Neural crest cell (in vitro differentiated cells): ENCODE measurements at regions not wholly inside any gene's neighbourhood (a gene's known extent, or its start where the extent isn't known, plus 50 kb on each side); places are given as distances from the start of the nearest gene placed in this dataset.
A peak's percentile ranks its signal among the peaks of the same experiment; 100 is the strongest.
"Not testable (repeated sequence)": the region's sequence is repeated elsewhere in the genome, so short reads cannot be mapped to it uniquely, and the experiment has no call there.

ENCODE experiments used
- DNase-seq: peaks from one replicate; pipeline ENCODE4 v3.0.0; 2021; ENCODE audit warnings: low read depth, mixed read lengths, low spot score
- H3K27ac Mint-ChIP-seq: one replicate; pipeline ENCODE4 v1.8.0; 2021; ENCODE audit warnings: mild to moderate bottlenecking, mixed read lengths; ENCODE audit not compliant: unreplicated experiment
- H3K27me3 Mint-ChIP-seq: 2 replicates; pipeline ENCODE4 v1.8.0; 2021; ENCODE audit warnings: low read depth, mild to moderate bottlenecking, mixed read lengths
- H3K36me3 Mint-ChIP-seq: 2 replicates; pipeline ENCODE4 v1.8.0; 2021; ENCODE audit warnings: low read depth, mild to moderate bottlenecking, mixed read lengths
- H3K4me1 Mint-ChIP-seq: 2 replicates; pipeline ENCODE4 v1.8.0; 2021; ENCODE audit warnings: mixed read lengths
- H3K4me3 Mint-ChIP-seq: one replicate; pipeline ENCODE4 v1.8.0; 2021; ENCODE audit warnings: mild to moderate bottlenecking, mixed read lengths
- H3K9me3 Mint-ChIP-seq: 2 replicates; pipeline ENCODE4 v1.8.0; 2021; ENCODE audit warnings: mixed read lengths
- TF ChIP-seq, protein P1 (sequence below): fragments of 200-600 bp; sonication (generic); conservative IDR thresholded peaks from 2 replicates; pipeline ENCODE4 v1.5.0; 2021; ENCODE audit warnings: antibody characterized with exemption, mild to moderate bottlenecking

- TF ChIP-seq, protein P1, sequence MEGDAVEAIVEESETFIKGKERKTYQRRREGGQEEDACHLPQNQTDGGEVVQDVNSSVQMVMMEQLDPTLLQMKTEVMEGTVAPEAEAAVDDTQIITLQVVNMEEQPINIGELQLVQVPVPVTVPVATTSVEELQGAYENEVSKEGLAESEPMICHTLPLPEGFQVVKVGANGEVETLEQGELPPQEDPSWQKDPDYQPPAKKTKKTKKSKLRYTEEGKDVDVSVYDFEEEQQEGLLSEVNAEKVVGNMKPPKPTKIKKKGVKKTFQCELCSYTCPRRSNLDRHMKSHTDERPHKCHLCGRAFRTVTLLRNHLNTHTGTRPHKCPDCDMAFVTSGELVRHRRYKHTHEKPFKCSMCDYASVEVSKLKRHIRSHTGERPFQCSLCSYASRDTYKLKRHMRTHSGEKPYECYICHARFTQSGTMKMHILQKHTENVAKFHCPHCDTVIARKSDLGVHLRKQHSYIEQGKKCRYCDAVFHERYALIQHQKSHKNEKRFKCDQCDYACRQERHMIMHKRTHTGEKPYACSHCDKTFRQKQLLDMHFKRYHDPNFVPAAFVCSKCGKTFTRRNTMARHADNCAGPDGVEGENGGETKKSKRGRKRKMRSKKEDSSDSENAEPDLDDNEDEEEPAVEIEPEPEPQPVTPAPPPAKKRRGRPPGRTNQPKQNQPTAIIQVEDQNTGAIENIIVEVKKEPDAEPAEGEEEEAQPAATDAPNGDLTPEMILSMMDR, result no peak
- DNase-seq, result no peak
- Mint-ChIP-seq H3K9me3 (no peaks in the 10 kb centered on the region), H3K36me3 (no peaks in the 10 kb centered on the region), H3K27ac (peak overlapping the region; percentile 76), H3K27me3 (no peaks in the 10 kb centered on the region), H3K4me1 (peaks cover 38% of the 10 kb centered on the region), H3K4me3 (peak overlapping the region; percentile 71)
Observed at GRCh38 chr10:21363731-21364104, 161.8 kb downstream of the SKIDA1 start.

DNA sequence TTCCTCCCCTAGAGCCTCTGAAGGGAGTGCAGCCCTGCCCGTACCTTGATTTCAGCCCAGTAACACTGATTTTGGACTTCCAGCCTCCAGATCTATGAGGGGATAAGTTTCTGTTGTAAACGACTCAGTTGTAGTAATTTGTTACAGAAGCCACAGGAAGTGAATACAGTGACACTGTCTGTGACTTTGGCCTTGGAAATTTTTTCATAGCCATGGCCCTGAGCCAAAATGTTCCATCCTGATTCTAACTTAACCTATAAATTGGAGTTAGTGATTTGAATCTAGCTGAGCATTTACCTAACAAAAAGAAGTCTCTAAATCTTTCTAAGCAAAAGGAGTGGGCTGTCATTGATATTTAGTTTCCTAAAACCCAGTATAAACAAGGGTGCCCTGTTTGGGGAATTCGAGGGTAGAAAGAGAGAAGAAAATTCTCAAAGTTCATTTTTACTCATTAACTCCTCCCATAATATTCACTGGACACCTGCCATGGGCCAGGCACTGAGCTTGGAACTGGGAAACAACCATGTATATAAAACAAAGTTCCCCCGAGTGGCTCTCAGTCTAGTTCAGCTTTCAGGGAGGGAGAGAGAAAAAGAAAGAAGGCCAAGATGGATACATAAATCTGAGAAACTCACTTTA, 162.3 kb downstream of the SKIDA1 start:
- Mint-ChIP-seq H3K27ac (no peak overlapping the region), H3K36me3 (no peaks in the 10 kb centered on the region), H3K27me3 (no peaks in the 10 kb centered on the region), H3K4me3 (no peak overlapping the region), H3K4me1 (peaks cover 35% of the 10 kb centered on the region), H3K9me3 (no peaks in the 10 kb centered on the region)
- TF ChIP-seq, protein P1, result no peak
- DNase-seq, result no peak

- no peaks in the 10 kb centered on the region for H3K9me3 Mint-ChIP-seq
- H3K27ac Mint-ChIP-seq, result no peak overlapping the region
- H3K4me1 Mint-ChIP-seq, result peaks cover 15% of the 10 kb centered on the region
- H3K36me3 Mint-ChIP-seq, result no peaks in the 10 kb centered on the region
- H3K4me3 Mint-ChIP-seq, result no peak overlapping the region
- TF ChIP-seq, protein P1, result no peak
- H3K27me3 Mint-ChIP-seq, result no peaks in the 10 kb centered on the region
- no peak for DNase-seq
Observed at GRCh38 chr10:21359202-21359601, 166.3 kb downstream of the SKIDA1 start.

GRCh38 chr10:21355591-21356011, 169.9 kb downstream of the SKIDA1 start:
- Mint-ChIP-seq H3K36me3 (no peaks in the 10 kb centered on the region), H3K4me1 (no peaks in the 10 kb centered on the region), H3K9me3 (no peaks in the 10 kb centered on the region), H3K4me3 (no peak overlapping the region), H3K27ac (no peak overlapping the region), H3K27me3 (no peaks in the 10 kb centered on the region)
- TF ChIP-seq, protein P1, result no peak
- DNase-seq, result no peak

GRCh38 chr10:21352886-21353285, 172.6 kb downstream of the SKIDA1 start:
- no peaks in the 10 kb centered on the region for H3K27me3 Mint-ChIP-seq
- TF ChIP-seq, protein P1, result no peak
- no peak for DNase-seq
- H3K9me3 Mint-ChIP-seq, result no peaks in the 10 kb centered on the region
- no peak overlapping the region for H3K27ac Mint-ChIP-seq
- H3K4me1 Mint-ChIP-seq, result peaks cover 9% of the 10 kb centered on the region
- H3K36me3 Mint-ChIP-seq, result no peaks in the 10 kb centered on the region
- no peak overlapping the region for H3K4me3 Mint-ChIP-seq

GRCh38 chr10:21351594-21351993, 173.9 kb downstream of the SKIDA1 start:
- DNase-seq, H3K9me3 Mint-ChIP-seq, H3K4me1 Mint-ChIP-seq, H3K27me3 Mint-ChIP-seq, H3K36me3 Mint-ChIP-seq, H3K4me3 Mint-ChIP-seq, H3K27ac Mint-ChIP-seq: not testable (repeated sequence)
